K562 (cell line): ENCODE measurements at regions not wholly inside any gene's neighbourhood (a gene's known extent, or its start where the extent isn't known, plus 50 kb on each side); places are given as distances from the start of the nearest gene placed in this dataset.

ENCODE experiments used
- ATAC-seq: fragments of 200-7000 bp; cut with Tn5 transposase; 3 replicates; pipeline ENCODE4 v1.9.1; 2020; ENCODE audit warnings: moderate library complexity
- BruUV-seq: library from RNA; stranded (reverse); fragments of 400-500 nt; replicated peaks from 2 replicates; lab custom pipeline; 2021; lab: Mats Ljungman, UMichigan
- CTCF ChIA-PET: fragments of 300-600 bp; formaldehyde crosslinking; extraction: SDS; loops from one replicate; lab custom pipeline; 2021; ENCODE audit warnings: low intra/inter-chr PET ratio; lab: Yijun Ruan, JAX
- POLR2A ChIA-PET: fragments of 300-600, 350-650 bp; sonication (Branson Sonifier 250); formaldehyde crosslinking; extraction: SDS; loops from one replicate; lab custom pipeline; 2021; ENCODE audit warnings: antibody characterized with exemption, inconsistent platforms; lab: Yijun Ruan, JAX
- DNase-seq, 4 experiments: peaks; one replicate each; pipeline versions ENCODE4 v3.0.0 to v3.0.0-alpha.2; 2011 to 2018; ENCODE audit warnings: low spot score in 3 of 4, mixed read lengths in 3 of 4; ENCODE audit errors: extremely low read depth in 1 of 4
- FAIRE-seq: peaks from 2 replicates; lab custom pipeline; 2011; peaks lifted over from hg19 to GRCh38; lab: Jason Lieb, UNC
- H2AFZ ChIP-seq: 2 replicates; pipeline ENCODE4 v1.6.0; 2011; ENCODE audit warnings: low read depth, low read length, control low read depth, inconsistent platforms
- H3K27ac ChIP-seq: fragments of 200-600 bp; 3 replicates; pipeline ENCODE4 v1.8.0; 2011; ENCODE audit warnings: low read depth, mild to moderate bottlenecking, control low read depth, inconsistent platforms, low read length, moderate library complexity, mixed read lengths; ENCODE audit errors: extremely low read depth
- H3K27me3 ChIP-seq, 2 experiments: fragments of 300-600 bp in 1 of 2; 2 replicates in 1 of 2; 3 replicates in 1 of 2; pipeline versions ENCODE4 v1.6.0 to v1.8.0; 2011; ENCODE audit warnings: inconsistent platforms in 2 of 2, low read length in 2 of 2, mild to moderate bottlenecking in 1 of 2, mixed read lengths in 1 of 2, moderate library complexity in 1 of 2; ENCODE audit not compliant: control insufficient read depth in 2 of 2, insufficient read depth in 2 of 2
- H3K36me3 ChIP-seq: fragments of 300-600 bp; 3 replicates; pipeline ENCODE4 v1.8.0; 2011; ENCODE audit warnings: mild to moderate bottlenecking, low read length, inconsistent platforms; ENCODE audit not compliant: control insufficient read depth, insufficient read depth
- H3K4me1 ChIP-seq, 2 experiments: fragments of 200-600 bp in 1 of 2; replicated peaks in 1 of 2; 2 replicates in 1 of 2; 3 replicates in 1 of 2; pipeline versions ENCODE4 v1.5.1 to v1.8.0; 2011; ENCODE audit warnings: inconsistent platforms in 2 of 2, low read length in 2 of 2, mild to moderate bottlenecking in 1 of 2, mixed read lengths in 1 of 2, moderate library complexity in 1 of 2; ENCODE audit not compliant: control insufficient read depth in 2 of 2, insufficient read depth in 2 of 2
- H3K4me2 ChIP-seq: 2 replicates; pipeline ENCODE4 v1.6.1; 2011; ENCODE audit warnings: low read length, control low read depth, inconsistent platforms, mixed read lengths; ENCODE audit not compliant: insufficient read depth
- H3K4me3 ChIP-seq: fragments of 200-600 bp; sonication (generic), shearing (Covaris generic); 2 replicates; pipeline ENCODE4 v1.5.1; 2016; ENCODE audit warnings: control low read depth, inconsistent platforms
- H3K79me2 ChIP-seq: fragments of 200-600 bp; 3 replicates; pipeline ENCODE4 v1.8.0; 2011; ENCODE audit warnings: low read length, inconsistent platforms; ENCODE audit not compliant: control insufficient read depth, insufficient read depth
- H3K9ac ChIP-seq, 2 experiments: 2 replicates each; pipeline versions ENCODE4 v1.6.0 to v1.6.1; 2011; ENCODE audit warnings: low read depth in 2 of 2, low read length in 2 of 2, control low read depth in 1 of 2, inconsistent platforms in 1 of 2, mild to moderate bottlenecking in 1 of 2, mixed read lengths in 1 of 2; ENCODE audit not compliant: insufficient read depth in 1 of 2
- H3K9me1 ChIP-seq: one replicate; pipeline ENCODE4 v1.6.0; 2011; ENCODE audit warnings: inconsistent platforms, mild to moderate bottlenecking, low read length, moderate library complexity; ENCODE audit not compliant: control insufficient read depth, insufficient read depth
- H3K9me3 ChIP-seq: replicated peaks from 2 replicates; pipeline ENCODE4 v1.5.1; 2011; ENCODE audit warnings: low read depth, low read length, inconsistent platforms; ENCODE audit not compliant: control insufficient read depth, insufficient read depth
- H4K20me1 ChIP-seq: replicated peaks from 2 replicates; pipeline ENCODE4 v1.6.1; 2011; ENCODE audit warnings: low read length, inconsistent platforms, mixed read lengths; ENCODE audit not compliant: control insufficient read depth, insufficient read depth
- CUX1 ChIP-seq: fragments of 200-800 bp; sonication (Bioruptor generic); IDR thresholded peaks from 2 replicates; pipeline ENCODE4 v1.6.1; 2016; ENCODE audit warnings: missing genetic modification characterization, missing compliant biosample characterization
- EGR1 ChIP-seq: fragments of 450-650 bp; conservative IDR thresholded peaks from 2 replicates; pipeline ENCODE4 v1.6.1; 2017; ENCODE audit warnings: mild to moderate bottlenecking
- ETS2 ChIP-seq: IDR thresholded peaks from 2 replicates; pipeline ENCODE4 v1.6.1; 2016; ENCODE audit warnings: borderline replicate concordance, missing genetic modification characterization, mild to moderate bottlenecking, moderate library complexity, missing compliant biosample characterization; ENCODE audit not compliant: poor library complexity, severe bottlenecking
- RAD21 ChIP-seq, 2 experiments: fragments of 250-450 bp in 1 of 2; fragments of 450-650 bp in 1 of 2; sonication (Bioruptor Pico) in 1 of 2; formaldehyde crosslinking in 1 of 2; IDR thresholded peaks in 1 of 2; conservative IDR thresholded peaks in 1 of 2; 2 replicates each; pipeline versions ENCODE4 v1.4.0 to v1.8.0; 2020 to 2022; ENCODE audit warnings: mild to moderate bottlenecking in 2 of 2, moderate library complexity in 1 of 2
- RFX7 ChIP-seq: fragments of 250-450 bp; sonication (Bioruptor Pico); IDR thresholded peaks from 2 replicates; pipeline ENCODE4 v1.5.1; 2021; ENCODE audit warnings: mild to moderate bottlenecking
- TAF1 ChIP-seq: IDR thresholded peaks from 2 replicates; pipeline ENCODE4 v1.6.1; 2011; ENCODE audit warnings: mild to moderate bottlenecking, low read length, moderate library complexity; ENCODE audit not compliant: insufficient read depth, control insufficient read depth, severe bottlenecking; ENCODE audit errors: extremely low read depth
- ZNF277 ChIP-seq: fragments of 250-450 bp; sonication (Bioruptor Pico); IDR thresholded peaks from 2 replicates; pipeline ENCODE4 v1.8.0; 2022; ENCODE audit warnings: inconsistent platforms, mild to moderate bottlenecking, moderate library complexity, borderline replicate concordance
- ZNF644 ChIP-seq: fragments of 200-800 bp; sonication (Bioruptor generic); IDR thresholded peaks from 2 replicates; pipeline ENCODE4 v1.6.1; 2016; ENCODE audit warnings: low read depth, missing genetic modification characterization, missing compliant biosample characterization
- WGBS: fragments of 100-300 bp; shearing (Covaris generic); methylation state at CpG from one replicate; pipeline ENCODE4 v1.1.6; 2016; ENCODE audit warnings: low coverage, mixed read lengths; ENCODE audit not compliant: insufficient coverage; ENCODE audit errors: missing lambda C conversion rate; 5-methylcytosine and 5-hydroxymethylcytosine counted together
- in situ Hi-C: fragments of 300-500 bp; cut with MboI; formaldehyde crosslinking; loops from 4 replicates; pipeline ENCODE4 v1.15.0; 2018; ENCODE audit warnings: inconsistent platforms, mixed read lengths
- intact Hi-C: fragments of 100-400 bp; cut with micrococcal nuclease; formaldehyde crosslinking; loops from 2 replicates; pipeline ENCODE4 v1.14.2; 2022
- TF ChIP-seq, protein P1 (sequence below): fragments of 250-450 bp; sonication (Bioruptor Pico); IDR thresholded peaks from 2 replicates; pipeline ENCODE4 v1.8.0; 2022; ENCODE audit warnings: moderate library complexity, mild to moderate bottlenecking, inconsistent platforms

GRCh38 chr18:44388329-44388728 is 292.4 kb upstream of the SETBP1 start:
- H3K9me3 ChIP-seq: no peaks in the 10 kb centered on the region
- CTCF ChIA-PET: no interaction called here
- ATAC-seq (no peak), DNase-seq (no peak), FAIRE-seq (no peak)
- 0% methylated on average over 2 of the region's 2 CpGs for WGBS
- in situ Hi-C loops: no loop called here
- H3K4me3 ChIP-seq: no peak overlapping the region
- H3K9ac ChIP-seq: no peak overlapping the region
- no peaks in the 10 kb centered on the region for H3K9me1 ChIP-seq
- H3K4me1 ChIP-seq: no peaks in the 10 kb centered on the region
- intact Hi-C loops: no loop called here
- H3K36me3 ChIP-seq: no peaks in the 10 kb centered on the region
- no peaks in the 10 kb centered on the region for H3K27me3 ChIP-seq
- H4K20me1 ChIP-seq: no peaks in the 10 kb centered on the region
- no peak for TF ChIP-seq CUX1 (CRISPR knock-in tag)
- no peak for TF ChIP-seq ETS2 (tag)
- TF ChIP-seq RAD21 (CRISPR knock-in tag; conservative IDR thresholded peaks at IDR 0.05 in 1 of 2, IDR thresholded peaks at IDR 0.05 in 1 of 2): no peak
- no peak for TF ChIP-seq RFX7 (CRISPR knock-in tag)
- no peak for TF ChIP-seq ZNF644 (tag)
- TF ChIP-seq TAF1: no peak
- TF ChIP-seq, protein P1, sequence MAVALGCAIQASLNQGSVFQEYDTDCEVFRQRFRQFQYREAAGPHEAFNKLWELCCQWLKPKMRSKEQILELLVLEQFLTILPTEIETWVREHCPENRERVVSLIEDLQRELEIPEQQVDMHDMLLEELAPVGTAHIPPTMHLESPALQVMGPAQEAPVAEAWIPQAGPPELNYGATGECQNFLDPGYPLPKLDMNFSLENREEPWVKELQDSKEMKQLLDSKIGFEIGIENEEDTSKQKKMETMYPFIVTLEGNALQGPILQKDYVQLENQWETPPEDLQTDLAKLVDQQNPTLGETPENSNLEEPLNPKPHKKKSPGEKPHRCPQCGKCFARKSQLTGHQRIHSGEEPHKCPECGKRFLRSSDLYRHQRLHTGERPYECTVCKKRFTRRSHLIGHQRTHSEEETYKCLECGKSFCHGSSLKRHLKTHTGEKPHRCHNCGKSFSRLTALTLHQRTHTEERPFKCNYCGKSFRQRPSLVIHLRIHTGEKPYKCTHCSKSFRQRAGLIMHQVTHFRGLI (CRISPR knock-in tag): no peak
- TF ChIP-seq EGR1: no peak
- TF ChIP-seq ZNF277 (CRISPR knock-in tag): no peak
- no peak overlapping the region for H2AFZ ChIP-seq
- H3K79me2 ChIP-seq: no peaks in the 10 kb centered on the region
- BruUV-seq: no TSS peak
- no peak overlapping the region for H3K4me2 ChIP-seq
- POLR2A ChIA-PET: no interaction called here
- no peak overlapping the region for H3K27ac ChIP-seq
